ENCODE measurements at regions not wholly inside any gene's neighbourhood (a gene's known extent, or its start where the extent isn't known, plus 50 kb on each side); places are given as distances from the start of the nearest gene placed in this dataset.

GRCh38 chr10:124185084-124185483 lies 91.7 kb upstream of the CHST15 start:
- no peaks in the 10 kb centered on the region for H3K36me3 ChIP-seq
- no peaks in the 10 kb centered on the region for H3K9me3 ChIP-seq
- DNase-seq (ENCODE audit: extremely low spot score): no peak
- H3K4me1 ChIP-seq: peaks cover 0 to 4% (median 0%) of the 10 kb centered on the region in 4 donors
- H3K27me3 ChIP-seq: no peaks in the 10 kb centered on the region
- no peak overlapping the region for H3K27ac ChIP-seq (replicated peaks in 1 of 4)
- intact Hi-C loops (cut with DNase I): no loop called here
- no peak overlapping the region for H3K4me3 ChIP-seq
- TF ChIP-seq POLR2AphosphoS5 (IDR thresholded peaks at IDR 0.05): no peak
- no peak for TF ChIP-seq EP300 (IDR thresholded peaks at IDR 0.05)
- TF ChIP-seq POLR2A (IDR thresholded peaks at IDR 0.05; ENCODE audit: low read depth): no peak
- 72% methylated on average over 8 of the region's 8 CpGs for WGBS

GRCh38 chr10:124184208-124184830 lies 90.9 kb upstream of the CHST15 start:
- WGBS: 97% methylated on average over 3 of the region's 3 CpGs
- no peak overlapping the region for H3K4me3 ChIP-seq
- no peaks in the 10 kb centered on the region for H3K36me3 ChIP-seq
- intact Hi-C loops (cut with DNase I): no loop called here
- no peaks in the 10 kb centered on the region for H3K9me3 ChIP-seq
- H3K27me3 ChIP-seq: no peaks in the 10 kb centered on the region
- peaks cover 0 to 4% (median 0%) of the 10 kb centered on the region in 4 donors for H3K4me1 ChIP-seq
- TF ChIP-seq EP300 (IDR thresholded peaks at IDR 0.05) (no peak), POLR2A (IDR thresholded peaks at IDR 0.05; ENCODE audit: low read depth) (no peak), POLR2AphosphoS5 (IDR thresholded peaks at IDR 0.05) (no peak), CTCF (IDR thresholded peaks at IDR 0.05) (no peak)
- no peak for DNase-seq (ENCODE audit: extremely low spot score)
- no peak overlapping the region for H3K27ac ChIP-seq (replicated peaks in 1 of 4)

DNA sequence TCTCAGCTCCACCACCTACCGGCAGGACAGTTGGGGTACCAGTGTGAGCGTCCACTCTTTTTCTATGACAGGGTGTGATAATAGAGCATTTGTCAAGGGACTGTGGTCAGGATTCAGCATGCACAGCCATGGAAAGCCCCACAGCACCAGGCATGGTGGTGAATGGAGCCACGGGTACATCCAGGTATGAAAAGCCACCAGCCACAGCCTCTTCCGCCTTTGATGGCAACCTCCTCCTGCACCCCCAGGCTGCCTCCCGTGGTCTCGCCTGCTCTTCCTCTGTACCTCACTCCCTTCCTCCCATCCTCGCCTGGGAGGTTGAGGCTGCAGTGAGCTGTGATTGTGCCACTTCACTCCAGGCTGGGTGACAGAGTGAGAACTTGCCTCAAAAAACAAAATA lies 90.2 kb upstream of the CHST15 start:
- intact Hi-C loops (cut with DNase I): no loop called here
- 94% methylated on average over 7 of the region's 7 CpGs for WGBS
- Histone ChIP-seq H3K27ac (replicated peaks in 1 of 4) (no peak overlapping the region), H3K4me1 (peaks cover 0 to 4% (median 0%) of the 10 kb centered on the region in 4 donors), H3K36me3 (no peaks in the 10 kb centered on the region), H3K4me3 (no peak overlapping the region), H3K27me3 (no peaks in the 10 kb centered on the region), H3K9me3 (no peaks in the 10 kb centered on the region)
- DNase-seq (ENCODE audit: extremely low spot score): no peak
- TF ChIP-seq CTCF (IDR thresholded peaks at IDR 0.05) (no peak), POLR2AphosphoS5 (IDR thresholded peaks at IDR 0.05) (no peak), EP300 (IDR thresholded peaks at IDR 0.05) (no peak), POLR2A (IDR thresholded peaks at IDR 0.05; ENCODE audit: low read depth) (no peak)

DNA sequence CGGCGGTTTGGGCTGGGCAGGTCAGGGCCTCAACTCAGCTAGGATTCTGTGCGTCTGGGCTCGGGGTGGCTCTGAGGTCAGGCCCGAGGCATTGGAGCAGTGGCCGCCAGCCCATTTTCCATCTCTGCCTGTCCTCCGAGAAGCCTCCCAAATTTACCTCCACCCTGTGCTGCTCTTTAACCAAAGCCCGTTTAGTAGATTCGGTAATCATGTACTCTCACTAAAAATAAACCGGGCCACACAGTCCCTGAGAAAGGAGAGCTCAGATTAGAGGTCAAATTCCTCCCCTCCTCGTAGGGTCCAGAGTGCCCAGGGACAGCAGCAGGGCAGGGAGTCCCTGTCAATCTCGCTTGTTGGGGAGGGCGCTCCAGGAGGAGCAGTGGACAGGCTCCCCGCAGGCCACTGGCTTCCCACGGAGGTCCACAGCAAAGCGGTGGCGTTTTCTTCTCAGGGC lies 88.7 kb upstream of the CHST15 start:
- TF ChIP-seq EP300 (IDR thresholded peaks at IDR 0.05): no peak
- TF ChIP-seq POLR2A (IDR thresholded peaks at IDR 0.05; ENCODE audit: low read depth): no peak
- no peak for TF ChIP-seq POLR2AphosphoS5 (IDR thresholded peaks at IDR 0.05)
- TF ChIP-seq CTCF (IDR thresholded peaks at IDR 0.05): no peak
- Histone ChIP-seq H3K9me3 (no peaks in the 10 kb centered on the region), H3K27ac (replicated peaks in 1 of 4) (no peak overlapping the region), H3K4me3 (no peak overlapping the region), H3K4me1 (peaks cover 0 to 4% (median 0%) of the 10 kb centered on the region in 4 donors), H3K27me3 (no peaks in the 10 kb centered on the region), H3K36me3 (no peaks in the 10 kb centered on the region)
- WGBS: 88% methylated on average over 11 of the region's 17 CpGs
- intact Hi-C loops (cut with DNase I): no loop called here
- DNase-seq (ENCODE audit: extremely low spot score): no peak

- intact Hi-C loops (cut with DNase I): no loop called here
- WGBS: 86% methylated on average over 8 of the region's 8 CpGs
- no peaks in the 10 kb centered on the region for H3K27me3 ChIP-seq
- no peak overlapping the region for H3K27ac ChIP-seq (replicated peaks in 1 of 4)
- H3K36me3 ChIP-seq: no peaks in the 10 kb centered on the region
- no peak for DNase-seq (ENCODE audit: extremely low spot score)
- TF ChIP-seq CTCF (IDR thresholded peaks at IDR 0.05) (no peak), POLR2A (IDR thresholded peaks at IDR 0.05; ENCODE audit: low read depth) (no peak), POLR2AphosphoS5 (IDR thresholded peaks at IDR 0.05) (no peak), EP300 (IDR thresholded peaks at IDR 0.05) (no peak)
- H3K4me1 ChIP-seq: peaks cover 0 to 4% (median 0%) of the 10 kb centered on the region in 4 donors
- no peak overlapping the region for H3K4me3 ChIP-seq
- no peaks in the 10 kb centered on the region for H3K9me3 ChIP-seq
These were observed 88.3 kb upstream of the CHST15 start for GRCh38 chr10:124181656-124182055.

Data from esophagus muscularis mucosa (tissue), 4 donors.